Fibroblast of the aortic adventitia (primary cell): ENCODE measurements at regions not wholly inside any gene's neighbourhood (a gene's known extent, or its start where the extent isn't known, plus 50 kb on each side); places are given as distances from the start of the nearest gene placed in this dataset.

Source experiments
- DNase-seq: peaks from one replicate; pipeline ENCODE4 v3.0.0-alpha.2; 2010; ENCODE audit warnings: low read depth
- H3K4me3 ChIP-seq: 2 replicates; pipeline ENCODE4 v1.5.1; 2011; ENCODE audit warnings: low read depth, mild to moderate bottlenecking, control low read depth, low read length, moderate library complexity
- CTCF ChIP-seq: IDR thresholded peaks from 2 replicates; pipeline ENCODE4 v1.5.1; 2011; ENCODE audit warnings: mild to moderate bottlenecking, low read length, control low read depth, inconsistent platforms; ENCODE audit not compliant: insufficient read depth

- no peak for DNase-seq
- TF ChIP-seq CTCF, result no peak
- no peak overlapping the region for H3K4me3 ChIP-seq
These were observed 511.9 kb downstream of the PTPRC start for GRCh38 chr1:199150756-199151155.

- DNase-seq, result no peak
- no peak for TF ChIP-seq CTCF
- no peak overlapping the region for H3K4me3 ChIP-seq
These were observed 513.0 kb downstream of the PTPRC start for GRCh38 chr1:199151634-199152425.

GRCh38 chr1:199152676-199153075 lies 513.8 kb downstream of the PTPRC start:
- TF ChIP-seq CTCF, result no peak
- no peak for DNase-seq
- H3K4me3 ChIP-seq, result no peak overlapping the region

GRCh38 chr1:199155166-199156019 lies 516.6 kb downstream of the PTPRC start:
- no peak for TF ChIP-seq CTCF
- H3K4me3 ChIP-seq, result no peak overlapping the region
- no peak for DNase-seq

GRCh38 chr1:199157494-199157893 lies 518.7 kb downstream of the PTPRC start:
- H3K4me3 ChIP-seq, result no peak overlapping the region
- DNase-seq, result peak; percentile 39
- TF ChIP-seq CTCF, result no peak

- TF ChIP-seq CTCF, result no peak
- DNase-seq, result no peak
- no peak overlapping the region for H3K4me3 ChIP-seq
These were observed 521.9 kb downstream of the PTPRC start for GRCh38 chr1:199160521-199161318.
